Panc1 (cell line): ENCODE measurements at regions not wholly inside any gene's neighbourhood (a gene's known extent, or its start where the extent isn't known, plus 50 kb on each side); places are given as distances from the start of the nearest gene placed in this dataset.

ENCODE experiments used
- ATAC-seq: fragments of 200-7000 bp; cut with Tn5 transposase; 2 replicates; pipeline ENCODE4 v1.9.1; 2020; ENCODE audit warnings: mild to moderate bottlenecking, moderate library complexity
- BruUV-seq: library from RNA; stranded (reverse); fragments of 400-500 nt; replicated peaks from 2 replicates; lab custom pipeline; 2021; lab: Mats Ljungman, UMichigan
- CTCF ChIA-PET: fragments of 300-600 bp; sonication (Branson Sonifier 250); formaldehyde crosslinking; loops from one replicate; lab custom pipeline; 2022; ENCODE audit warnings: antibody characterized with exemption; lab: Charles Lee
- POLR2A ChIA-PET: fragments of 300-600 bp; sonication (Branson Sonifier 250); formaldehyde crosslinking; loops from one replicate; lab custom pipeline; 2022; ENCODE audit warnings: antibody characterized with exemption; lab: Charles Lee
- DNase-seq: peaks from one replicate; pipeline ENCODE4 v3.0.0-alpha.2; 2010; ENCODE audit warnings: low read depth, low spot score
- H3K27ac ChIP-seq: 2 replicates; pipeline ENCODE4 v1.5.1; 2011; ENCODE audit warnings: mild to moderate bottlenecking, low read length, inconsistent platforms
- H3K27me3 ChIP-seq: fragments of 200-500 bp; sonication (Bioruptor generic); 2 replicates; pipeline ENCODE4 v1.6.0; 2014; ENCODE audit warnings: low read length, inconsistent platforms; ENCODE audit not compliant: control insufficient read depth, insufficient read depth
- H3K36me3 ChIP-seq: fragments of 200-500 bp; sonication (Bioruptor generic); 2 replicates; pipeline ENCODE4 v1.5.1; 2014; ENCODE audit warnings: inconsistent platforms, mild to moderate bottlenecking, low read length, moderate library complexity; ENCODE audit not compliant: control insufficient read depth, insufficient read depth
- H3K4me1 ChIP-seq: 2 replicates; pipeline ENCODE4 v1.5.1; 2011; ENCODE audit warnings: inconsistent platforms, mild to moderate bottlenecking, low read length, moderate library complexity; ENCODE audit not compliant: control insufficient read depth, insufficient read depth
- H3K4me3 ChIP-seq, 2 experiments: 2 replicates each; pipeline ENCODE4 v1.5.1; 2011 to 2012; ENCODE audit warnings: low read depth in 2 of 2, low read length in 2 of 2, mild to moderate bottlenecking in 2 of 2, inconsistent platforms in 1 of 2, moderate library complexity in 1 of 2
- H3K9me3 ChIP-seq: fragments of 200-500 bp; sonication (Bioruptor generic); 2 replicates; pipeline ENCODE4 v1.5.1; 2014; ENCODE audit warnings: low read depth, mild to moderate bottlenecking, inconsistent platforms, low read length, moderate library complexity; ENCODE audit not compliant: control insufficient read depth, insufficient read depth
- CTCF ChIP-seq: fragments of 450-650 bp; IDR thresholded peaks from 2 replicates; pipeline ENCODE4 v1.5.1; 2017; ENCODE audit warnings: mild to moderate bottlenecking
- POLR2AphosphoS5 ChIP-seq: IDR thresholded peaks from 2 replicates; pipeline ENCODE4 v1.6.1; 2012; ENCODE audit warnings: mild to moderate bottlenecking, low read depth, low read length, moderate library complexity
- REST ChIP-seq, 2 experiments: IDR thresholded peaks; 2 replicates each; pipeline ENCODE4 v1.6.1; 2011 to 2012; ENCODE audit warnings: low read depth in 2 of 2, control low read depth in 1 of 2, low read length in 1 of 2, mild to moderate bottlenecking in 1 of 2, moderate library complexity in 1 of 2; ENCODE audit not compliant: insufficient read depth in 1 of 2
- SIN3A ChIP-seq: IDR thresholded peaks from 2 replicates; pipeline ENCODE4 v1.6.1; 2012; ENCODE audit warnings: low read depth, mild to moderate bottlenecking, low read length, moderate library complexity, borderline replicate concordance; ENCODE audit not compliant: insufficient read depth
- TCF7L2 ChIP-seq: IDR thresholded peaks from 2 replicates; pipeline ENCODE4 v1.6.1; 2011; ENCODE audit warnings: mild to moderate bottlenecking, low read depth, low read length, inconsistent platforms
- in situ Hi-C: cut with HindIII; loops from 2 replicates; pipeline ENCODE4 v1.10.0; 2016; ENCODE audit warnings: low sequenced_read_pairs, low pct_unique_long_range_greater_than_20kb
- intact Hi-C: fragments of 100-400 bp; cut with micrococcal nuclease; formaldehyde crosslinking; loops from one replicate; pipeline ENCODE4 v1.10.0; 2022; ENCODE audit not compliant: unreplicated experiment

GRCh38 chr4:138538743-138539142 is 296.6 kb upstream of the SLC7A11 start:
- DNase-seq: no peak
- Histone ChIP-seq H3K27ac (no peak overlapping the region), H3K27me3 (no peaks in the 10 kb centered on the region), H3K9me3 (no peaks in the 10 kb centered on the region), H3K36me3 (no peaks in the 10 kb centered on the region), H3K4me1 (no peaks in the 10 kb centered on the region), H3K4me3 (no peak overlapping the region)
- in situ Hi-C loops (no loop called here), intact Hi-C loops (no loop called here)
- CTCF ChIA-PET: no interaction called here
- POLR2A ChIA-PET: no interaction called here
- TF ChIP-seq REST (IDR thresholded peaks at IDR 0.05; ENCODE audit: insufficient read depth in 1 of 2, low read depth in 2 of 2, low read length in 1 of 2) (no peak), CTCF (no peak), SIN3A (no peak), TCF7L2 (no peak), POLR2AphosphoS5 (no peak)
- ATAC-seq: no peak
- no TSS peak for BruUV-seq

- in situ Hi-C loops: no loop called here
- no peak for TF ChIP-seq TCF7L2
- TF ChIP-seq SIN3A: no peak
- no peak for TF ChIP-seq CTCF
- no peak for TF ChIP-seq REST (IDR thresholded peaks at IDR 0.05; ENCODE audit: insufficient read depth in 1 of 2, low read depth in 2 of 2, low read length in 1 of 2)
- no peak for TF ChIP-seq POLR2AphosphoS5
- POLR2A ChIA-PET: no interaction called here
- CTCF ChIA-PET: no interaction called here
- no peaks in the 10 kb centered on the region for H3K36me3 ChIP-seq
- ATAC-seq: no peak
- H3K4me1 ChIP-seq: no peaks in the 10 kb centered on the region
- no peak overlapping the region for H3K27ac ChIP-seq
- no peaks in the 10 kb centered on the region for H3K27me3 ChIP-seq
- no peak overlapping the region for H3K4me3 ChIP-seq
- no TSS peak for BruUV-seq
- intact Hi-C loops: no loop called here
- H3K9me3 ChIP-seq: no peaks in the 10 kb centered on the region
- no peak for DNase-seq
Observed at GRCh38 chr4:138537731-138538490, 295.8 kb upstream of the SLC7A11 start.
